Adrenal gland (tissue), 5 donors: ENCODE measurements at regions not wholly inside any gene's neighbourhood (a gene's known extent, or its start where the extent isn't known, plus 50 kb on each side); places are given as distances from the start of the nearest gene placed in this dataset.

ENCODE experiments used
- CTCF ChIP-seq, 6 experiments: fragments of 450-650 bp in 4 of 6; fragments of 200-600 bp in 2 of 6; sonication (generic) in 1 of 6; IDR thresholded peaks; 1 replicate in 5 of 6; 2 replicates in 1 of 6; pipeline versions ENCODE4 v1.5.1 to v1.8.0; 2016 to 2021; ENCODE audit warnings: antibody characterized with exemption in 6 of 6, mild to moderate bottlenecking in 2 of 6, moderate library complexity in 1 of 6
- POLR2A ChIP-seq, 2 donors: fragments of 450-650 bp; IDR thresholded peaks; one replicate each; pipeline ENCODE4 v1.6.1; 2017; ENCODE audit warnings: antibody characterized with exemption in 2 of 2, mild to moderate bottlenecking in 2 of 2, moderate library complexity in 1 of 2
- donor health status: DM: no; HTN: no; CAD: no.

GRCh38 chr10:130707389-130707979 lies 571.3 kb downstream of the GLRX3 start:
- no peak for TF ChIP-seq POLR2A (IDR thresholded peaks at IDR 0.05)
- no peak for TF ChIP-seq CTCF (IDR thresholded peaks at IDR 0.05)
